Transverse colon (tissue), 4 donors: ENCODE measurements at regions not wholly inside any gene's neighbourhood (a gene's known extent, or its start where the extent isn't known, plus 50 kb on each side); places are given as distances from the start of the nearest gene placed in this dataset.

Experiments used
- DNase-seq: peaks from one replicate; pipeline ENCODE4 v3.0.0-alpha.2; 2019
- H3K27ac ChIP-seq, 4 donors: fragments of 200-600 bp; sonication (generic); 2 replicates each; pipeline ENCODE4 v1.5.1; 2016 to 2018; ENCODE audit warnings: inconsistent platforms in 4 of 4
- H3K27me3 ChIP-seq: fragments of 200-600 bp; sonication (generic); 2 replicates; pipeline ENCODE4 v1.5.1; 2017; ENCODE audit warnings: inconsistent platforms
- H3K36me3 ChIP-seq, 4 donors: fragments of 200-600 bp; sonication (generic); 2 replicates each; pipeline ENCODE4 v1.5.1; 2017 to 2019; ENCODE audit warnings: inconsistent platforms in 4 of 4
- H3K4me1 ChIP-seq, 4 donors: fragments of 200-600 bp; sonication (generic); 2 replicates each; pipeline ENCODE4 v1.5.1; 2017 to 2020; ENCODE audit warnings: inconsistent platforms in 4 of 4
- H3K4me3 ChIP-seq, 4 donors: fragments of 200-600 bp; sonication (generic); 1 replicate in 1 of 4; 2 replicates in 3 of 4; pipeline versions ENCODE4 v1.5.1 to v1.6.1; 2017 to 2019; ENCODE audit warnings: inconsistent platforms in 4 of 4
- H3K9me3 ChIP-seq, 2 donors: fragments of 200-600 bp; sonication (generic); 2 replicates each; pipeline ENCODE4 v1.5.1; 2017 to 2019; ENCODE audit warnings: inconsistent platforms in 2 of 2
- EP300 ChIP-seq: sonication (generic); formaldehyde crosslinking; IDR thresholded peaks from one replicate; pipeline ENCODE4 v1.6.1; 2017; ENCODE audit warnings: antibody characterized with exemption, low read depth
- POLR2A ChIP-seq: fragments of 450-650 bp; IDR thresholded peaks from one replicate; pipeline ENCODE4 v1.6.1; 2016; ENCODE audit warnings: antibody characterized with exemption, mild to moderate bottlenecking, moderate library complexity
- POLR2AphosphoS5 ChIP-seq, 3 donors: sonication (generic); formaldehyde crosslinking; IDR thresholded peaks; one replicate each; pipeline ENCODE4 v1.6.1; 2016; ENCODE audit warnings: antibody characterized with exemption in 3 of 3
- WGBS, 2 donors: methylation state at CpG; one replicate each; pipeline ENCODE4 v1.1.5; 2018; ENCODE audit warnings: low coverage in 1 of 2; 5-methylcytosine and 5-hydroxymethylcytosine counted together
- in situ Hi-C, 4 donors: fragments of 200-750 bp; cut with MboI; loops; one replicate each; pipeline versions ENCODE4 v1.15.0 to v1.15.1; 2017; ENCODE audit warnings: low sequenced_read_pairs in 3 of 4, low pct_ligation_motif_present in 1 of 4, low pct_unique_long_range_greater_than_20kb in 1 of 4
- intact Hi-C: fragments of 100-400 bp; cut with DNase I; formaldehyde crosslinking; loops from one replicate; pipeline ENCODE4 v1.15.1; 2023; ENCODE audit warnings: low total_unique reads
- TF ChIP-seq, protein P1 (sequence below), 5 experiments: fragments of 200-600 bp in 3 of 5; fragments of 450-650 bp in 2 of 5; sonication (generic) in 3 of 5; IDR thresholded peaks; 1 replicate in 2 of 5; 2 replicates in 3 of 5; pipeline ENCODE4 v1.5.1; 2016 to 2017; ENCODE audit warnings: antibody characterized with exemption in 5 of 5, inconsistent platforms in 3 of 5, mild to moderate bottlenecking in 2 of 5, moderate library complexity in 1 of 5

DNA sequence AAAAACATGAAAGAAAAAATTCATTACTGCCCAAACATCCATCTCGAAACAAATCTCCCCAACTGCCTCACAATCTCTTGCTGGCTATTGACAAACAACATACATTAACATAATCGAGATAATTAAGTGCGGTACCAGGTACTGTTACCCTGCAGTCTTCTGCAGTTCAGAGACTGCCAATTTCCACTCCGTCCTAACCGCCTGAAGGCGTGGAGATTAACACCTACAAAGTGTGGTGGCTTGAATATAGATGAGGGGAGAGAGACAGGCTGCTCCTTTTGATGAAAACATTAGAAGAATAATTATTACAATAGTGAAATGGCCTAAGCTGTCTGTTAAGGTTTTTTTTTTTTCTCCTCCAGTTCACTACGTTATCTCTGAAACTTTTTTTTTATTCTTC, 258.9 kb upstream of the SOX4 start:
- Histone ChIP-seq H3K27me3 (no peaks in the 10 kb centered on the region), H3K4me3 (no peak overlapping the region), H3K36me3 (no peaks in the 10 kb centered on the region), H3K4me1 (peaks cover 0 to 4% (median 0%) of the 10 kb centered on the region in 4 donors), H3K9me3 (no peaks in the 10 kb centered on the region), H3K27ac (no peak overlapping the region)
- in situ Hi-C loops, result no loop called here
- no peak for TF ChIP-seq EP300
- DNase-seq, result no peak
- intact Hi-C loops, result no loop called here
- 91 to 96% methylated on average over 7 of the region's 7 CpGs for WGBS, 2 donors

GRCh38 chr6:21335591-21335990, 258.0 kb upstream of the SOX4 start:
- H3K27me3 ChIP-seq, result no peaks in the 10 kb centered on the region
- TF ChIP-seq POLR2AphosphoS5 (IDR thresholded peaks at IDR 0.05), result no peak
- TF ChIP-seq POLR2A, result no peak
- TF ChIP-seq, protein P1, sequence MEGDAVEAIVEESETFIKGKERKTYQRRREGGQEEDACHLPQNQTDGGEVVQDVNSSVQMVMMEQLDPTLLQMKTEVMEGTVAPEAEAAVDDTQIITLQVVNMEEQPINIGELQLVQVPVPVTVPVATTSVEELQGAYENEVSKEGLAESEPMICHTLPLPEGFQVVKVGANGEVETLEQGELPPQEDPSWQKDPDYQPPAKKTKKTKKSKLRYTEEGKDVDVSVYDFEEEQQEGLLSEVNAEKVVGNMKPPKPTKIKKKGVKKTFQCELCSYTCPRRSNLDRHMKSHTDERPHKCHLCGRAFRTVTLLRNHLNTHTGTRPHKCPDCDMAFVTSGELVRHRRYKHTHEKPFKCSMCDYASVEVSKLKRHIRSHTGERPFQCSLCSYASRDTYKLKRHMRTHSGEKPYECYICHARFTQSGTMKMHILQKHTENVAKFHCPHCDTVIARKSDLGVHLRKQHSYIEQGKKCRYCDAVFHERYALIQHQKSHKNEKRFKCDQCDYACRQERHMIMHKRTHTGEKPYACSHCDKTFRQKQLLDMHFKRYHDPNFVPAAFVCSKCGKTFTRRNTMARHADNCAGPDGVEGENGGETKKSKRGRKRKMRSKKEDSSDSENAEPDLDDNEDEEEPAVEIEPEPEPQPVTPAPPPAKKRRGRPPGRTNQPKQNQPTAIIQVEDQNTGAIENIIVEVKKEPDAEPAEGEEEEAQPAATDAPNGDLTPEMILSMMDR (IDR thresholded peaks at IDR 0.05), result no peak
- TF ChIP-seq EP300, result no peak
- in situ Hi-C loops, result no loop called here

DNA sequence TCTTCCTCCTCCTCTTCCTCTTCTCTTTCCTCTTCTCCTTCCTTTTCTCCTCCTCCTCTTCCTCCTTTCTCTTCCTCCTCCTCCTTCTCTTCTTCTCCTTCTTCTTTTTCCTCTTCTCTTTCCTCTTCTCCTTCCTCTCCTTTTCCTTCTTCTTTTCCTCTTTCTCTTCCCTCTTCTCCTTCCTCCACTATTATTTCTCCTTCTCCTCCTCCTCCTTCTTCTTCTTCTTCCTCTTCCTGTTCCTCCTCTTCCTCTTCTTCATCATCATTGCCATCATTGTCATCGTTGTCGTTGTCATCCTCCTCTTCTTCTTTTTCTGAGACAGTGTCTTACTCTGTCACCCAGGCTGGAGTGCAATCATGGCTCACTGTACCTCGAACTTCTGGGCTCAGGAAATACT, 256.3 kb upstream of the SOX4 start:
- no peak for DNase-seq
- WGBS, 2 donors, result 91 to 93% methylated on average over 3 of the region's 3 CpGs

More at GRCh38 chr6:21335591-21335990, 258.0 kb upstream of the SOX4 start:
- H3K27ac ChIP-seq, result no peak overlapping the region
- no peak for DNase-seq
- H3K36me3 ChIP-seq, result no peaks in the 10 kb centered on the region
- H3K4me3 ChIP-seq, result no peak overlapping the region
- no peaks in the 10 kb centered on the region for H3K9me3 ChIP-seq
- intact Hi-C loops, result no loop called here
- H3K4me1 ChIP-seq, result peaks cover 0 to 4% (median 0%) of the 10 kb centered on the region in 4 donors

GRCh38 chr6:21340573-21340972, 253.0 kb upstream of the SOX4 start:
- intact Hi-C loops (no loop called here), in situ Hi-C loops (no loop called here)
- no peaks in the 10 kb centered on the region for H3K36me3 ChIP-seq
- H3K4me3 ChIP-seq, result no peak overlapping the region
- TF ChIP-seq POLR2A (no peak), POLR2AphosphoS5 (IDR thresholded peaks at IDR 0.05) (no peak), EP300 (no peak)
- TF ChIP-seq, protein P1 (IDR thresholded peaks at IDR 0.05), result no peak
- no peaks in the 10 kb centered on the region for H3K9me3 ChIP-seq
- H3K4me1 ChIP-seq, result no peaks in the 10 kb centered on the region
- no peak overlapping the region for H3K27ac ChIP-seq
- 72 to 76% methylated on average over 2 to 3 of the region's 3 CpGs for WGBS, 2 donors
- no peaks in the 10 kb centered on the region for H3K27me3 ChIP-seq
- DNase-seq, result no peak

More for the DNA sequence above, 256.3 kb upstream of the SOX4 start:
- Histone ChIP-seq H3K9me3 (no peaks in the 10 kb centered on the region), H3K27me3 (no peaks in the 10 kb centered on the region), H3K4me1 (no peaks in the 10 kb centered on the region), H3K27ac (no peak overlapping the region), H3K4me3 (no peak overlapping the region), H3K36me3 (no peaks in the 10 kb centered on the region)
- TF ChIP-seq POLR2AphosphoS5 (IDR thresholded peaks at IDR 0.05), result no peak
- TF ChIP-seq, protein P1 (IDR thresholded peaks at IDR 0.05), result no peak
- TF ChIP-seq POLR2A, result no peak
- no peak for TF ChIP-seq EP300
- intact Hi-C loops (no loop called here), in situ Hi-C loops (no loop called here)

DNA sequence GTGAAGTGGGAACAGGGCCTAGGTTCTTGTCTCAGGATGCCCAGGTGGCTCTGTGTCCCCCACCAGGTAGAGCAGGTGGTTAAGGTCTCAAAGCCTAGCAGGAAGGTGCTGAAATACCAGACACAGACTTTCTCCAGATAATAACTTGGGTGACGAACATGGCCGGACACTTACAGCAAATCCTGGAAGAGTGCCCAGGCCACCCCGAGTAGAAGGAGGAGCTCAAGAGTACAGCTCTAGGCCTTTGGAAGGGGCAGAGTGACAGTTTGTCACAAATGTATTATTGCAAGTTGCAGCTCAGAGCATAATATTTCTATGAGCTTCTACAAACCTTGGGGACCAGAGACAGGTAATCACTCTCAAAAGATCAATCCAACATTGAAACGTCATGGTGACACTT, 251.6 kb upstream of the SOX4 start:
- Histone ChIP-seq H3K27ac (no peak overlapping the region), H3K9me3 (no peaks in the 10 kb centered on the region), H3K4me3 (no peak overlapping the region), H3K4me1 (no peaks in the 10 kb centered on the region), H3K27me3 (no peaks in the 10 kb centered on the region), H3K36me3 (no peaks in the 10 kb centered on the region)
- in situ Hi-C loops (no loop called here), intact Hi-C loops (no loop called here)
- no peak for DNase-seq
- TF ChIP-seq POLR2AphosphoS5 (IDR thresholded peaks at IDR 0.05), result no peak
- TF ChIP-seq, protein P1 (IDR thresholded peaks at IDR 0.05), result no peak
- TF ChIP-seq POLR2A, result no peak
- no peak for TF ChIP-seq EP300
- 86% methylated on average over 4 of the region's 4 CpGs; no CpG with 5 or more reads in 1 of the 2 donors for WGBS, 2 donors
